WTC11 (cell line): ENCODE measurements at regions not wholly inside any gene's neighbourhood (a gene's known extent, or its start where the extent isn't known, plus 50 kb on each side); places are given as distances from the start of the nearest gene placed in this dataset.

ENCODE experiments used
- ATAC-seq: fragments of 200-7000 bp; cut with Tn5 transposase; 2 replicates; pipeline ENCODE4 v1.10.0; 2021; ENCODE audit warnings: mild to moderate bottlenecking, moderate library complexity
- CTCF ChIA-PET: fragments of 300-600 bp; sonication (Branson Sonifier 250); formaldehyde crosslinking; loops from one replicate; lab custom pipeline; 2021; ENCODE audit warnings: antibody characterized with exemption; lab: Charles Lee
- POLR2A ChIA-PET: fragments of 350-600 bp; sonication (Branson Sonifier 250); formaldehyde crosslinking; loops from one replicate; lab custom pipeline; 2021; ENCODE audit warnings: antibody characterized with exemption; lab: Charles Lee
- DNase-seq: peaks from one replicate; pipeline ENCODE4 v3.0.0; 2021; ENCODE audit warnings: low spot score
- H3K27ac Mint-ChIP-seq: 2 replicates; pipeline ENCODE4 v1.8.0; 2021; ENCODE audit warnings: mixed read lengths
- H3K27me3 Mint-ChIP-seq: 2 replicates; pipeline ENCODE4 v1.8.0; 2021; ENCODE audit warnings: low read depth, mild to moderate bottlenecking, moderate library complexity, mixed read lengths
- H3K36me3 Mint-ChIP-seq: 2 replicates; pipeline ENCODE4 v1.8.0; 2021; ENCODE audit warnings: mixed read lengths
- H3K4me1 Mint-ChIP-seq: 2 replicates; pipeline ENCODE4 v1.8.0; 2022; ENCODE audit warnings: mixed read lengths
- H3K4me3 Mint-ChIP-seq: 2 replicates; pipeline ENCODE4 v1.8.0; 2021; ENCODE audit warnings: mild to moderate bottlenecking, moderate library complexity, mixed read lengths
- H3K9me3 Mint-ChIP-seq: 2 replicates; pipeline ENCODE4 v1.8.0; 2021; ENCODE audit warnings: mixed read lengths
- ARID4B ChIP-seq: sonication (generic); formaldehyde crosslinking; IDR thresholded peaks from 2 replicates; pipeline ENCODE4 v1.8.0; 2023; ENCODE audit warnings: missing genetic modification reagents, mild to moderate bottlenecking, borderline replicate concordance
- CREB1 ChIP-seq: sonication (generic); formaldehyde crosslinking; IDR thresholded peaks from 2 replicates; pipeline ENCODE4 v1.8.0; 2023; ENCODE audit warnings: mild to moderate bottlenecking, missing genetic modification reagents
- CTCF ChIP-seq: fragments of 200-600 bp; IDR thresholded peaks from 2 replicates; pipeline ENCODE4 v1.8.0; 2022; ENCODE audit warnings: antibody characterized with exemption
- ESRRA ChIP-seq: sonication (generic); formaldehyde crosslinking; IDR thresholded peaks from 2 replicates; pipeline ENCODE4 v1.8.1; 2022; ENCODE audit warnings: mild to moderate bottlenecking, missing genetic modification reagents, borderline replicate concordance
- ETV6 ChIP-seq: sonication (generic); formaldehyde crosslinking; IDR thresholded peaks from 2 replicates; pipeline ENCODE4 v1.8.1; 2022; ENCODE audit warnings: mild to moderate bottlenecking, missing genetic modification reagents
- FOXK1 ChIP-seq: sonication (generic); formaldehyde crosslinking; IDR thresholded peaks from 2 replicates; pipeline ENCODE4 v1.8.0; 2022; ENCODE audit warnings: mild to moderate bottlenecking, moderate library complexity, missing genetic modification reagents
- GRHL2 ChIP-seq: fragments of 250-450 bp; sonication (Bioruptor Pico); IDR thresholded peaks from 2 replicates; pipeline ENCODE4 v1.8.0; 2022; ENCODE audit warnings: mild to moderate bottlenecking, moderate library complexity; ENCODE audit not compliant: insufficient replicate concordance, severe bottlenecking
- GTF2I ChIP-seq: fragments of 250-450 bp; sonication (Bioruptor Pico); conservative IDR thresholded peaks from 2 replicates; pipeline ENCODE4 v1.4.0; 2021; ENCODE audit warnings: mild to moderate bottlenecking
- HMGXB4 ChIP-seq: sonication (generic); formaldehyde crosslinking; IDR thresholded peaks from 2 replicates; pipeline ENCODE4 v1.8.1; 2023; ENCODE audit warnings: mild to moderate bottlenecking, moderate library complexity, missing genetic modification reagents
- JUN ChIP-seq: sonication (generic); formaldehyde crosslinking; IDR thresholded peaks from 2 replicates; pipeline ENCODE4 v1.8.0; 2023; ENCODE audit warnings: mild to moderate bottlenecking, missing genetic modification reagents
- NFATC4 ChIP-seq: fragments of 250-450 bp; sonication (Bioruptor Pico); IDR thresholded peaks from 2 replicates; pipeline ENCODE4 v1.9.0; 2021; ENCODE audit warnings: mild to moderate bottlenecking
- OVOL2 ChIP-seq: fragments of 250-450 bp; sonication (Bioruptor Pico); IDR thresholded peaks from 2 replicates; pipeline ENCODE4 v1.9.0; 2021; ENCODE audit warnings: mild to moderate bottlenecking, borderline replicate concordance
- SP1 ChIP-seq: sonication (generic); formaldehyde crosslinking; conservative IDR thresholded peaks from 2 replicates; pipeline ENCODE4 v1.8.1; 2022; ENCODE audit warnings: missing genetic modification reagents
- STAT6 ChIP-seq: sonication (generic); formaldehyde crosslinking; conservative IDR thresholded peaks from 2 replicates; pipeline ENCODE4 v1.8.1; 2023; ENCODE audit warnings: mild to moderate bottlenecking, low read depth, missing genetic modification reagents, moderate library complexity
- ZNF219 ChIP-seq: sonication (generic); formaldehyde crosslinking; IDR thresholded peaks from 2 replicates; pipeline ENCODE4 v1.8.0; 2023; ENCODE audit warnings: missing genetic modification reagents, mild to moderate bottlenecking, borderline replicate concordance
- ZNF281 ChIP-seq: sonication (generic); formaldehyde crosslinking; IDR thresholded peaks from 2 replicates; pipeline ENCODE4 v1.8.0; 2023; ENCODE audit warnings: mild to moderate bottlenecking, missing genetic modification reagents
- ZNF317 ChIP-seq: sonication (generic); formaldehyde crosslinking; IDR thresholded peaks from 2 replicates; pipeline ENCODE4 v1.8.1; 2023; ENCODE audit warnings: low read depth, mild to moderate bottlenecking, moderate library complexity, missing genetic modification reagents, borderline replicate concordance
- ZNF425 ChIP-seq: fragments of 250-450 bp; sonication (Bioruptor Pico); conservative IDR thresholded peaks from 2 replicates; pipeline ENCODE4 v1.9.0; 2021; ENCODE audit warnings: mild to moderate bottlenecking
- ZNF671 ChIP-seq: fragments of 250-450 bp; sonication (Bioruptor Pico); IDR thresholded peaks from 2 replicates; pipeline ENCODE4 v1.8.0; 2021; ENCODE audit warnings: mild to moderate bottlenecking

- Mint-ChIP-seq H3K36me3 (no peaks in the 10 kb centered on the region), H3K27me3 (no peaks in the 10 kb centered on the region), H3K4me3 (no peak overlapping the region), H3K27ac (no peak overlapping the region)
- POLR2A ChIA-PET, result no interaction called here
- TF ChIP-seq FOXK1 (CRISPR knock-in tag) (no peak), ARID4B (no peak), NFATC4 (CRISPR knock-in tag) (no peak), ESRRA (CRISPR knock-in tag) (no peak), ZNF317 (CRISPR knock-in tag) (no peak), GRHL2 (CRISPR knock-in tag) (no peak), JUN (no peak), ETV6 (CRISPR knock-in tag) (no peak), GTF2I (CRISPR knock-in tag) (no peak), ZNF425 (CRISPR knock-in tag) (no peak), ZNF281 (no peak), ZNF671 (CRISPR knock-in tag) (no peak), HMGXB4 (CRISPR knock-in tag) (no peak), OVOL2 (CRISPR knock-in tag) (no peak)
- TF ChIP-seq, all 79 proteins: peak for 0
- ATAC-seq, result no peak
- DNase-seq, result no peak
- Mint-ChIP-seq H3K9me3 (no peaks in the 10 kb centered on the region), H3K4me1 (peaks cover 6% of the 10 kb centered on the region; the same call in 1 of the 2 replicates)
- CTCF ChIA-PET, result no interaction called here
Observed at GRCh38 chr11:23391031-23391430, 530.8 kb upstream of the CCDC179 start.

- DNase-seq, result no peak
- Mint-ChIP-seq H3K4me3 (no peak overlapping the region), H3K36me3 (no peaks in the 10 kb centered on the region), H3K4me1 (no peaks in the 10 kb centered on the region), H3K27me3 (no peaks in the 10 kb centered on the region), H3K9me3 (peaks cover 6% of the 10 kb centered on the region), H3K27ac (no peak overlapping the region)
- ATAC-seq, result no peak
- ChIA-PET CTCF (no interaction called here), POLR2A (no interaction called here)
- no peak for TF ChIP-seq FOXK1 (CRISPR knock-in tag)
- TF ChIP-seq SP1 (CRISPR knock-in tag), result no peak
- TF ChIP-seq STAT6 (CRISPR knock-in tag), result no peak
- TF ChIP-seq CREB1 (CRISPR knock-in tag), result no peak
- TF ChIP-seq CTCF, result no peak
- TF ChIP-seq ZNF219, result no peak
Observed at GRCh38 chr11:23398052-23398451, 537.8 kb upstream of the CCDC179 start.
